Spleen (tissue), 11 donors: ENCODE measurements at regions not wholly inside any gene's neighbourhood (a gene's known extent, or its start where the extent isn't known, plus 50 kb on each side); places are given as distances from the start of the nearest gene placed in this dataset.

ENCODE experiments used
- DNase-seq: peaks from one replicate; pipeline ENCODE4 v3.0.0-alpha.2; 2020
- H3K27ac ChIP-seq, 8 donors: fragments of 200-600 bp; sonication (generic) in 7 of 8; 1 replicate in 4 of 8; 2 replicates in 4 of 8; pipeline versions ENCODE4 v1.5.0 to v1.8.0; 2016 to 2021; ENCODE audit warnings: inconsistent platforms in 4 of 8, mild to moderate bottlenecking in 4 of 8, moderate library complexity in 1 of 8
- H3K27me3 ChIP-seq, 7 donors: fragments of 200-600 bp; sonication (generic) in 6 of 7; replicated peaks in 1 of 7; 1 replicate in 4 of 7; 2 replicates in 3 of 7; pipeline versions ENCODE4 v1.5.0 to v1.8.0; 2016 to 2021; ENCODE audit warnings: inconsistent platforms in 3 of 7, mild to moderate bottlenecking in 1 of 7
- H3K36me3 ChIP-seq, 6 donors: fragments of 200-600 bp; sonication (generic) in 5 of 6; 1 replicate in 4 of 6; 2 replicates in 2 of 6; pipeline versions ENCODE4 v1.5.0 to v1.8.0; 2016 to 2021; ENCODE audit warnings: inconsistent platforms in 2 of 6
- H3K4me1 ChIP-seq, 6 donors: fragments of 200-600 bp; sonication (generic) in 5 of 6; 1 replicate in 3 of 6; 2 replicates in 3 of 6; pipeline versions ENCODE4 v1.5.0 to v1.8.0; 2016 to 2021; ENCODE audit warnings: inconsistent platforms in 3 of 6
- H3K4me3 ChIP-seq, 8 donors: fragments of 200-600 bp; sonication (generic) in 7 of 8; 1 replicate in 4 of 8; 2 replicates in 4 of 8; pipeline versions ENCODE4 v1.5.0 to v1.8.0; 2016 to 2021; ENCODE audit warnings: inconsistent platforms in 4 of 8, mild to moderate bottlenecking in 4 of 8, moderate library complexity in 2 of 8
- H3K9me3 ChIP-seq, 8 donors: fragments of 200-600 bp; sonication (generic) in 7 of 8; 1 replicate in 4 of 8; 2 replicates in 4 of 8; pipeline versions ENCODE4 v1.5.0 to v1.8.0; 2016 to 2021; ENCODE audit warnings: inconsistent platforms in 4 of 8
- POLR2A ChIP-seq, 3 donors: fragments of 450-650 bp; IDR thresholded peaks; one replicate each; pipeline ENCODE4 v1.5.1; 2017; ENCODE audit warnings: antibody characterized with exemption in 3 of 3, mild to moderate bottlenecking in 1 of 3
- POLR2AphosphoS5 ChIP-seq, 3 donors: sonication (generic); formaldehyde crosslinking; IDR thresholded peaks; one replicate each; pipeline ENCODE4 v1.5.1; 2017; ENCODE audit warnings: antibody characterized with exemption in 3 of 3
- WGBS, 5 donors: extraction: QIAGEN DNeasy Blood & Tissue Kit in 3 of 5; methylation state at CpG; one replicate each; pipeline versions ENCODE4 v1.1.5 to v1.1.7; 2013 to 2018; 5-methylcytosine and 5-hydroxymethylcytosine counted together
- intact Hi-C: fragments of 100-400 bp; cut with DNase I; formaldehyde crosslinking; loops from one replicate; pipeline ENCODE4 v1.15.0; 2023; ENCODE audit warnings: low total_unique reads
- TF ChIP-seq, protein P1 (sequence below), 11 experiments: fragments of 200-600 bp in 7 of 11; fragments of 450-650 bp in 4 of 11; sonication (generic) in 4 of 11; IDR thresholded peaks in 8 of 11; conservative IDR thresholded peaks in 3 of 11; 1 replicate in 7 of 11; 2 replicates in 4 of 11; pipeline versions ENCODE4 v1.4.0 to v1.8.0; 2016 to 2021; ENCODE audit warnings: antibody characterized with exemption in 11 of 11, inconsistent platforms in 4 of 11, mild to moderate bottlenecking in 1 of 11
- donor health status: healthy with polysubstance abuse.
- donor health status: DM: no; HTN: no; CAD: no; lungs with moderate emphysema.
- donor health status: DM: no; HTN: no; CAD: no.
- donor health status: Bipolar disorder and iron deficiency.
- donor health status: healthy.
- donor health status: DM: no; HTN: no; CAD: no.
- donor health status: DM: yes; HTN: yes; CAD: no.

GRCh38 chr6:54710456-54710855 lies 136.1 kb upstream of the FAM83B start:
- Histone ChIP-seq H3K27ac (no peak overlapping the region), H3K36me3 (no peaks in the 10 kb centered on the region), H3K4me1 (no peaks in the 10 kb centered on the region), H3K27me3 (no peaks in the 10 kb centered on the region), H3K9me3 (no peaks in the 10 kb centered on the region), H3K4me3 (no peak overlapping the region)
- TF ChIP-seq POLR2AphosphoS5 (IDR thresholded peaks at IDR 0.05) (no peak), POLR2A (IDR thresholded peaks at IDR 0.05) (no peak)
- TF ChIP-seq, protein P1, sequence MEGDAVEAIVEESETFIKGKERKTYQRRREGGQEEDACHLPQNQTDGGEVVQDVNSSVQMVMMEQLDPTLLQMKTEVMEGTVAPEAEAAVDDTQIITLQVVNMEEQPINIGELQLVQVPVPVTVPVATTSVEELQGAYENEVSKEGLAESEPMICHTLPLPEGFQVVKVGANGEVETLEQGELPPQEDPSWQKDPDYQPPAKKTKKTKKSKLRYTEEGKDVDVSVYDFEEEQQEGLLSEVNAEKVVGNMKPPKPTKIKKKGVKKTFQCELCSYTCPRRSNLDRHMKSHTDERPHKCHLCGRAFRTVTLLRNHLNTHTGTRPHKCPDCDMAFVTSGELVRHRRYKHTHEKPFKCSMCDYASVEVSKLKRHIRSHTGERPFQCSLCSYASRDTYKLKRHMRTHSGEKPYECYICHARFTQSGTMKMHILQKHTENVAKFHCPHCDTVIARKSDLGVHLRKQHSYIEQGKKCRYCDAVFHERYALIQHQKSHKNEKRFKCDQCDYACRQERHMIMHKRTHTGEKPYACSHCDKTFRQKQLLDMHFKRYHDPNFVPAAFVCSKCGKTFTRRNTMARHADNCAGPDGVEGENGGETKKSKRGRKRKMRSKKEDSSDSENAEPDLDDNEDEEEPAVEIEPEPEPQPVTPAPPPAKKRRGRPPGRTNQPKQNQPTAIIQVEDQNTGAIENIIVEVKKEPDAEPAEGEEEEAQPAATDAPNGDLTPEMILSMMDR (IDR thresholded peaks at IDR 0.05 in 8 of 11, conservative IDR thresholded peaks at IDR 0.05 in 3 of 11): no peak
- no peak for DNase-seq
- intact Hi-C loops: no loop called here
- 43 to 77% (median 59%) methylated on average over 2 of the region's 2 CpGs for WGBS, 5 donors

GRCh38 chr6:54716010-54716409 lies 130.6 kb upstream of the FAM83B start:
- H3K36me3 ChIP-seq: no peaks in the 10 kb centered on the region
- 90 to 97% (median 93%) methylated on average over 6 of the region's 6 CpGs for WGBS, 5 donors
- intact Hi-C loops: no loop called here
- no peak overlapping the region for H3K4me3 ChIP-seq
- DNase-seq: no peak
- H3K4me1 ChIP-seq: no peaks in the 10 kb centered on the region
- H3K27ac ChIP-seq: no peak overlapping the region
- TF ChIP-seq POLR2A (IDR thresholded peaks at IDR 0.05) (no peak), POLR2AphosphoS5 (IDR thresholded peaks at IDR 0.05) (no peak)
- TF ChIP-seq, protein P1 (IDR thresholded peaks at IDR 0.05 in 8 of 11, conservative IDR thresholded peaks at IDR 0.05 in 3 of 11): no peak
- no peaks in the 10 kb centered on the region for H3K27me3 ChIP-seq
- no peaks in the 10 kb centered on the region for H3K9me3 ChIP-seq

GRCh38 chr6:54716877-54717276 lies 129.7 kb upstream of the FAM83B start:
- no peak overlapping the region for H3K4me3 ChIP-seq
- no peaks in the 10 kb centered on the region for H3K9me3 ChIP-seq
- H3K36me3 ChIP-seq: no peaks in the 10 kb centered on the region
- no peaks in the 10 kb centered on the region for H3K4me1 ChIP-seq
- H3K27ac ChIP-seq: no peak overlapping the region
- WGBS, 5 donors: 69 to 80% (median 73%) methylated on average over 3 of the region's 3 CpGs
- no peak for TF ChIP-seq POLR2AphosphoS5 (IDR thresholded peaks at IDR 0.05)
- TF ChIP-seq POLR2A (IDR thresholded peaks at IDR 0.05): no peak
- TF ChIP-seq, protein P1 (IDR thresholded peaks at IDR 0.05 in 8 of 11, conservative IDR thresholded peaks at IDR 0.05 in 3 of 11): no peak
- intact Hi-C loops: no loop called here
- DNase-seq: no peak
- H3K27me3 ChIP-seq: no peaks in the 10 kb centered on the region

GRCh38 chr6:54717849-54718455 lies 128.6 kb upstream of the FAM83B start:
- WGBS, 5 donors: 54 to 61% (median 56%) methylated on average over 5 of the region's 5 CpGs
- no peak overlapping the region for H3K4me3 ChIP-seq
- intact Hi-C loops: no loop called here
- no peak for DNase-seq
- H3K27me3 ChIP-seq: no peaks in the 10 kb centered on the region
- no peaks in the 10 kb centered on the region for H3K36me3 ChIP-seq
- no peaks in the 10 kb centered on the region for H3K9me3 ChIP-seq
- H3K4me1 ChIP-seq: no peaks in the 10 kb centered on the region
- no peak overlapping the region for H3K27ac ChIP-seq
- TF ChIP-seq POLR2A (IDR thresholded peaks at IDR 0.05) (no peak), POLR2AphosphoS5 (IDR thresholded peaks at IDR 0.05) (no peak)
- TF ChIP-seq, protein P1 (IDR thresholded peaks at IDR 0.05 in 8 of 11, conservative IDR thresholded peaks at IDR 0.05 in 3 of 11): peak; percentile 13 to 84 (median 63)
